ENCODE measurements at regions not wholly inside any gene's neighbourhood (a gene's known extent, or its start where the extent isn't known, plus 50 kb on each side); places are given as distances from the start of the nearest gene placed in this dataset.

GRCh38 chr5:154625031-154625430 lies 130.1 kb upstream of the LARP1 start:
- no peak for TF ChIP-seq EZH2 (IDR thresholded peaks at IDR 0.05)
- TF ChIP-seq POLR2AphosphoS5 (IDR thresholded peaks at IDR 0.05; ENCODE audit: borderline replicate concordance, low read depth, low read length) = no peak
